A549 (cell line): ENCODE measurements at regions not wholly inside any gene's neighbourhood (a gene's known extent, or its start where the extent isn't known, plus 50 kb on each side); places are given as distances from the start of the nearest gene placed in this dataset.

Source experiments
- BHLHE40 ChIP-seq: IDR thresholded peaks from 2 replicates; pipeline ENCODE4 v1.6.1; 2012; ENCODE audit warnings: low read depth, low read length, inconsistent platforms
- EP300 ChIP-seq, 2 experiments: fragments of >200 bp; sonication (Bioruptor Twin); formaldehyde crosslinking; IDR thresholded peaks; 2 replicates in 1 of 2; 3 replicates in 1 of 2; pipeline ENCODE4 v1.6.1; 2016 to 2017
- RAD21 ChIP-seq, 2 experiments: fragments of >200 bp in 1 of 2; sonication (Bioruptor Twin) in 1 of 2; formaldehyde crosslinking in 1 of 2; IDR thresholded peaks in 1 of 2; conservative IDR thresholded peaks in 1 of 2; 2 replicates in 1 of 2; 3 replicates in 1 of 2; pipeline ENCODE4 v1.6.1; 2012 to 2018; ENCODE audit warnings: inconsistent platforms in 1 of 2
- SMC3 ChIP-seq: fragments of >200 bp; sonication (Bioruptor Twin); formaldehyde crosslinking; IDR thresholded peaks from 3 replicates; pipeline ENCODE4 v1.6.1; 2018; ENCODE audit warnings: inconsistent platforms
- ZFP36 ChIP-seq: fragments of 450-650 bp; IDR thresholded peaks from 2 replicates; pipeline ENCODE4 v1.6.1; 2014; ENCODE audit warnings: borderline replicate concordance; ENCODE audit not compliant: partially characterized antibody
- TF ChIP-seq, protein P1 (sequence below): fragments of >200 bp; sonication (Bioruptor Twin); formaldehyde crosslinking; IDR thresholded peaks from 3 replicates; pipeline ENCODE4 v1.5.1; 2016

DNA sequence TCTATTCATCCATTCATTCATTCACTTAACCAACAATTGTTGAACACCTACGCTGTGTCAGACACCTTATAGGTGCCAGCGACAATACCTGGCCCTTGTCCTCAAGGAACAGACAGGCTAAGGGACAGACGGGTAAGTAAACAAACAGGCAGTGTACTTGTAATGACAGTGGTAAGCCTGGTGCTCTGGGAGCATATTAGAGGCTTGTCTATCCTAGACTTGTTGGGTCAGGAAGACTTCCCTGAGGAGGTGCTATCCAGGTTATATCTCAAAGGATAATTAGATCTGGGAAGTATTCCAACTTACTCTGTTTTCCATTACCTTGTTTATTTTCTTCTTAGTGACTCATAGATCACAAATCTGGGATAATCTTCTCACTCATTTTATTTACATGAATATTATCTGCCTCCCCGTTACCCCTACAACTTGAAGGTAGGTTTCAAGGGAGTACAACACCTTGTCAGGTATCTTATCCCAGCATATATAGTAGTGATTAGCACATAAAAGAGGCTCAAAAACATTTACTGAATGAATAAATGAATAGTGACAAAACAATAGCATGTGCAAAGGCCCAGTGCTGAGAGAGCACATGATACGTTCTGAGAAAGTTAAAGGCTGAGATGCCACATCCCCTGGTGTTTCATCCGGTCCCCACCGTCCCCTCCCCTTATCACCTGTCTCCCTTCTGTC lies 75.3 kb upstream of the NCAM1 start:
- no peak for TF ChIP-seq SMC3
- TF ChIP-seq, protein P1, sequence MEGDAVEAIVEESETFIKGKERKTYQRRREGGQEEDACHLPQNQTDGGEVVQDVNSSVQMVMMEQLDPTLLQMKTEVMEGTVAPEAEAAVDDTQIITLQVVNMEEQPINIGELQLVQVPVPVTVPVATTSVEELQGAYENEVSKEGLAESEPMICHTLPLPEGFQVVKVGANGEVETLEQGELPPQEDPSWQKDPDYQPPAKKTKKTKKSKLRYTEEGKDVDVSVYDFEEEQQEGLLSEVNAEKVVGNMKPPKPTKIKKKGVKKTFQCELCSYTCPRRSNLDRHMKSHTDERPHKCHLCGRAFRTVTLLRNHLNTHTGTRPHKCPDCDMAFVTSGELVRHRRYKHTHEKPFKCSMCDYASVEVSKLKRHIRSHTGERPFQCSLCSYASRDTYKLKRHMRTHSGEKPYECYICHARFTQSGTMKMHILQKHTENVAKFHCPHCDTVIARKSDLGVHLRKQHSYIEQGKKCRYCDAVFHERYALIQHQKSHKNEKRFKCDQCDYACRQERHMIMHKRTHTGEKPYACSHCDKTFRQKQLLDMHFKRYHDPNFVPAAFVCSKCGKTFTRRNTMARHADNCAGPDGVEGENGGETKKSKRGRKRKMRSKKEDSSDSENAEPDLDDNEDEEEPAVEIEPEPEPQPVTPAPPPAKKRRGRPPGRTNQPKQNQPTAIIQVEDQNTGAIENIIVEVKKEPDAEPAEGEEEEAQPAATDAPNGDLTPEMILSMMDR = no peak
- TF ChIP-seq ZFP36 = no peak
- no peak for TF ChIP-seq RAD21 (conservative IDR thresholded peaks at IDR 0.05 in 1 of 2, IDR thresholded peaks at IDR 0.05 in 1 of 2)
- TF ChIP-seq EP300 (IDR thresholded peaks at IDR 0.05) = no peak
- no peak for TF ChIP-seq BHLHE40
